HG02840 (cell line): ENCODE measurements at regions not wholly inside any gene's neighbourhood (a gene's known extent, or its start where the extent isn't known, plus 50 kb on each side); places are given as distances from the start of the nearest gene placed in this dataset.
A peak's percentile ranks its signal among the peaks of the same experiment; 100 is the strongest.

Source experiments
- ATAC-seq: cut with Tn5 transposase; IDR thresholded peaks from one replicate; pipeline ENCODE4 v1.9.1; 2021; ENCODE audit warnings: mild to moderate bottlenecking, moderate library complexity, moderate number of reproducible peaks; ENCODE audit not compliant: unreplicated experiment, low FRiP score

- ATAC-seq: no peak
Observed at GRCh38 chr7:25886387-25887240, 265.4 kb upstream of the NFE2L3 start.

GRCh38 chr7:25887266-25887665, 264.7 kb upstream of the NFE2L3 start:
- ATAC-seq: no peak

- no peak for ATAC-seq
Observed at GRCh38 chr7:25887795-25888559, 264.0 kb upstream of the NFE2L3 start.

GRCh38 chr7:25889765-25890164, 262.2 kb upstream of the NFE2L3 start:
- ATAC-seq: no peak

GRCh38 chr7:25891591-25891990, 260.4 kb upstream of the NFE2L3 start:
- ATAC-seq: no peak

- ATAC-seq: no peak
Observed at GRCh38 chr7:25893436-25893835, 258.6 kb upstream of the NFE2L3 start.

GRCh38 chr7:25894002-25894901, 257.7 kb upstream of the NFE2L3 start:
- ATAC-seq: no peak

- peak; percentile 58 for ATAC-seq
Observed at GRCh38 chr7:25894902-25895791, 256.9 kb upstream of the NFE2L3 start.

GRCh38 chr7:25895792-25896171, 256.2 kb upstream of the NFE2L3 start:
- no peak for ATAC-seq

- ATAC-seq: no peak
Observed at GRCh38 chr7:25897261-25897782, 254.7 kb upstream of the NFE2L3 start.

- no peak for ATAC-seq
Observed at GRCh38 chr7:25900245-25900644, 251.8 kb upstream of the NFE2L3 start.

- no peak for ATAC-seq
Observed at GRCh38 chr7:25900877-25901276, 251.1 kb upstream of the NFE2L3 start.

- ATAC-seq: no peak
Observed at GRCh38 chr7:25901658-25902057, 250.3 kb upstream of the NFE2L3 start.

- no peak for ATAC-seq
Observed at GRCh38 chr7:25906003-25906402, 246.0 kb upstream of the NFE2L3 start.

GRCh38 chr7:25906760-25907159, 245.2 kb upstream of the NFE2L3 start:
- no peak for ATAC-seq

- no peak for ATAC-seq
Observed at GRCh38 chr7:25907214-25907613, 244.8 kb upstream of the NFE2L3 start.

GRCh38 chr7:25907731-25908130, 244.3 kb upstream of the NFE2L3 start:
- no peak for ATAC-seq

- no peak for ATAC-seq
Observed at GRCh38 chr7:25908154-25908949, 243.6 kb upstream of the NFE2L3 start.
